HL-60 (cell line): ENCODE measurements at regions not wholly inside any gene's neighbourhood (a gene's known extent, or its start where the extent isn't known, plus 50 kb on each side); places are given as distances from the start of the nearest gene placed in this dataset.

Source experiments
- DNase-seq, 2 experiments: peaks; one replicate each; pipeline ENCODE4 v3.0.0-alpha.2; 2010 to 2020; ENCODE audit warnings: low read depth in 1 of 2, low spot score in 1 of 2
- H3K27ac ChIP-seq: fragments of 250-450 bp; sonication (Bioruptor Pico); replicated peaks from 2 replicates; pipeline ENCODE4 v1.5.1; 2020; ENCODE audit warnings: mild to moderate bottlenecking, moderate library complexity
- H3K27me3 ChIP-seq: fragments of 250-450 bp; sonication (Bioruptor Pico); 2 replicates; pipeline ENCODE4 v1.5.1; 2021; ENCODE audit warnings: mild to moderate bottlenecking, moderate library complexity; ENCODE audit not compliant: insufficient read depth, poor library complexity, severe bottlenecking
- H3K4me3 ChIP-seq: replicated peaks from 2 replicates; pipeline ENCODE4 v1.5.1; 2011; ENCODE audit warnings: mild to moderate bottlenecking, control low read depth, low read length; ENCODE audit not compliant: insufficient read depth
- GABPA ChIP-seq: IDR thresholded peaks from 2 replicates; pipeline ENCODE4 v1.6.1; 2012; ENCODE audit warnings: low read depth
- POLR2AphosphoS5 ChIP-seq: IDR thresholded peaks from 2 replicates; pipeline ENCODE4 v1.6.1; 2012; ENCODE audit warnings: low read depth
- SPI1 ChIP-seq: IDR thresholded peaks from 2 replicates; pipeline ENCODE4 v1.6.1; 2012; ENCODE audit warnings: low read depth, mild to moderate bottlenecking, borderline replicate concordance
- TF ChIP-seq, protein P1 (sequence below): IDR thresholded peaks from one replicate; pipeline ENCODE4 v1.5.1; 2011; ENCODE audit warnings: low read length, control low read depth, inconsistent platforms; ENCODE audit not compliant: insufficient read depth
- TF ChIP-seq, protein P2 (sequence below): IDR thresholded peaks from 2 replicates; pipeline ENCODE4 v1.6.1; 2012; ENCODE audit warnings: low read depth; ENCODE audit not compliant: insufficient replicate concordance

DNA sequence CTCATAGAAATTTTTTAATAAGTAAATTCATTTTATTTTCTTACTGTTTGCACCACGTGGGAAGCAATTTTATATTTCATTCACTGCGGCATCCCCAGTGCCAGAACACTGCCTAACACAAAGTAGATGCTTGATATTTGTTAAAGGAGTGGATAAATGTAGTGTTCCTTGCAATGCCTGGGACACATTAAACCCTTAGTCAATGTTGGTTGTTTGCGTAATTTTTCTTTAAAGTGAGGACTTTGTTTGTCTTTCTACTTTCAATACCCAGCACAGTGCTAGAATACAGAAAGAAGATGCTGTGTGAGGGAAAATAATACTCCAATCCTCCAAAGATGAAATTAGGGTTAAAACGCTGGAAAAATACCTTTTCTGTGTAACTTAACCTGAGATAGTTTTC lies 299.3 kb downstream of the MAP2K6 start:
- DNase-seq, result no peak
- no peaks in the 10 kb centered on the region for H3K27me3 ChIP-seq
- no peak for TF ChIP-seq POLR2AphosphoS5
- TF ChIP-seq, protein P1, sequence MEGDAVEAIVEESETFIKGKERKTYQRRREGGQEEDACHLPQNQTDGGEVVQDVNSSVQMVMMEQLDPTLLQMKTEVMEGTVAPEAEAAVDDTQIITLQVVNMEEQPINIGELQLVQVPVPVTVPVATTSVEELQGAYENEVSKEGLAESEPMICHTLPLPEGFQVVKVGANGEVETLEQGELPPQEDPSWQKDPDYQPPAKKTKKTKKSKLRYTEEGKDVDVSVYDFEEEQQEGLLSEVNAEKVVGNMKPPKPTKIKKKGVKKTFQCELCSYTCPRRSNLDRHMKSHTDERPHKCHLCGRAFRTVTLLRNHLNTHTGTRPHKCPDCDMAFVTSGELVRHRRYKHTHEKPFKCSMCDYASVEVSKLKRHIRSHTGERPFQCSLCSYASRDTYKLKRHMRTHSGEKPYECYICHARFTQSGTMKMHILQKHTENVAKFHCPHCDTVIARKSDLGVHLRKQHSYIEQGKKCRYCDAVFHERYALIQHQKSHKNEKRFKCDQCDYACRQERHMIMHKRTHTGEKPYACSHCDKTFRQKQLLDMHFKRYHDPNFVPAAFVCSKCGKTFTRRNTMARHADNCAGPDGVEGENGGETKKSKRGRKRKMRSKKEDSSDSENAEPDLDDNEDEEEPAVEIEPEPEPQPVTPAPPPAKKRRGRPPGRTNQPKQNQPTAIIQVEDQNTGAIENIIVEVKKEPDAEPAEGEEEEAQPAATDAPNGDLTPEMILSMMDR, result no peak
- TF ChIP-seq GABPA, result no peak
- TF ChIP-seq SPI1, result no peak
- TF ChIP-seq, protein P2, sequence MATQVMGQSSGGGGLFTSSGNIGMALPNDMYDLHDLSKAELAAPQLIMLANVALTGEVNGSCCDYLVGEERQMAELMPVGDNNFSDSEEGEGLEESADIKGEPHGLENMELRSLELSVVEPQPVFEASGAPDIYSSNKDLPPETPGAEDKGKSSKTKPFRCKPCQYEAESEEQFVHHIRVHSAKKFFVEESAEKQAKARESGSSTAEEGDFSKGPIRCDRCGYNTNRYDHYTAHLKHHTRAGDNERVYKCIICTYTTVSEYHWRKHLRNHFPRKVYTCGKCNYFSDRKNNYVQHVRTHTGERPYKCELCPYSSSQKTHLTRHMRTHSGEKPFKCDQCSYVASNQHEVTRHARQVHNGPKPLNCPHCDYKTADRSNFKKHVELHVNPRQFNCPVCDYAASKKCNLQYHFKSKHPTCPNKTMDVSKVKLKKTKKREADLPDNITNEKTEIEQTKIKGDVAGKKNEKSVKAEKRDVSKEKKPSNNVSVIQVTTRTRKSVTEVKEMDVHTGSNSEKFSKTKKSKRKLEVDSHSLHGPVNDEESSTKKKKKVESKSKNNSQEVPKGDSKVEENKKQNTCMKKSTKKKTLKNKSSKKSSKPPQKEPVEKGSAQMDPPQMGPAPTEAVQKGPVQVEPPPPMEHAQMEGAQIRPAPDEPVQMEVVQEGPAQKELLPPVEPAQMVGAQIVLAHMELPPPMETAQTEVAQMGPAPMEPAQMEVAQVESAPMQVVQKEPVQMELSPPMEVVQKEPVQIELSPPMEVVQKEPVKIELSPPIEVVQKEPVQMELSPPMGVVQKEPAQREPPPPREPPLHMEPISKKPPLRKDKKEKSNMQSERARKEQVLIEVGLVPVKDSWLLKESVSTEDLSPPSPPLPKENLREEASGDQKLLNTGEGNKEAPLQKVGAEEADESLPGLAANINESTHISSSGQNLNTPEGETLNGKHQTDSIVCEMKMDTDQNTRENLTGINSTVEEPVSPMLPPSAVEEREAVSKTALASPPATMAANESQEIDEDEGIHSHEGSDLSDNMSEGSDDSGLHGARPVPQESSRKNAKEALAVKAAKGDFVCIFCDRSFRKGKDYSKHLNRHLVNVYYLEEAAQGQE, result no peak
- no peak overlapping the region for H3K27ac ChIP-seq
- H3K4me3 ChIP-seq, result no peak overlapping the region

DNA sequence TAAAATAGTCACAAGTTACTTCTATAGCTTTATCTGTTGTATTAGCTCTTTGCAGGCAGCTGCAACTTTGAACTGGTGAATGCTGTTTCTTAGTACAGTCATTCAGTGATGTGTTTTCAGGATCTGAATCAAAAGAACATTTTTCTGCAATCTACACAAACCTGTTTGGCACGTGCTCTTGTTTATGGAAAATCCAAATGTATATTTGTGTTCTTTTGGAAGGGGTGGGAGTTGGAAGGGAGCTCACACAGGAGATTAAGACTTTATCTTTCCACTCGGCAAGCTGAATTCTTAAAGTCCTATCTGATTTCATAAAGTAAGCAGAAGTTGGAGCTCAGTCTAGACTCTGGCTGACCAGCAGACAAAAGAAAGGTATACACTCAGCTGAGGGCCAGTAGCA lies 300.2 kb downstream of the MAP2K6 start:
- Histone ChIP-seq H3K4me3 (no peak overlapping the region), H3K27ac (no peak overlapping the region), H3K27me3 (no peaks in the 10 kb centered on the region)
- TF ChIP-seq, protein P2, result no peak
- TF ChIP-seq, protein P1, result no peak
- no peak for TF ChIP-seq SPI1
- no peak for TF ChIP-seq POLR2AphosphoS5
- TF ChIP-seq GABPA, result no peak
- DNase-seq, result no peak

DNA sequence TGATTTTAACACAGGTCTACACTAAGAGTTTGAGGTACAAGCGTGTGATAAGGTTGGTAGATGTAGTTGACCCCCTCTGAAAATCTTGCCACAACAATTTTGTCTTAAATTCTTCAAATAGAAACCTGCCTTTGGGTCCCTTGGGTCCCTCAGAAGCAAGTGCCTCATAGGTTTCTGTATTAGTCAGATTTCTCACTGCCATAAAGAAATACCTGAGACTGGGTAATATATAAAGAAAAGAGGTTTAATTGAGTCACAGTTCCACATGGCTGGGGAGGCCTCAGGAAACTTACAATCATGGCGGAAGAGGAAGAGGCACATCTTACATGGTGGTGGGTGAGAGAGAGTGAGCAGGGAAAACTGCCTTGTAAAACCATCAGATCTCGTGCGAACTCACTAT lies 301.2 kb downstream of the MAP2K6 start:
- Histone ChIP-seq H3K27ac (no peak overlapping the region), H3K4me3 (no peak overlapping the region), H3K27me3 (no peaks in the 10 kb centered on the region)
- DNase-seq, result no peak
- TF ChIP-seq POLR2AphosphoS5, result no peak
- TF ChIP-seq, protein P1, result no peak
- no peak for TF ChIP-seq SPI1
- TF ChIP-seq GABPA, result no peak
- TF ChIP-seq, protein P2, result no peak
